Hippocampal formation (tissue), 2 donors: ENCODE measurements at regions not wholly inside any gene's neighbourhood (a gene's known extent, or its start where the extent isn't known, plus 50 kb on each side); places are given as distances from the start of the nearest gene placed in this dataset.
"Not testable (repeated sequence)": the region's sequence is repeated elsewhere in the genome, so short reads cannot be mapped to it uniquely, and the experiment has no call there.

ENCODE experiments used
- DNase-seq, 2 donors: peaks; one replicate each; lab custom pipeline; 2025; lab: John Stamatoyannopoulos, UW

DNA sequence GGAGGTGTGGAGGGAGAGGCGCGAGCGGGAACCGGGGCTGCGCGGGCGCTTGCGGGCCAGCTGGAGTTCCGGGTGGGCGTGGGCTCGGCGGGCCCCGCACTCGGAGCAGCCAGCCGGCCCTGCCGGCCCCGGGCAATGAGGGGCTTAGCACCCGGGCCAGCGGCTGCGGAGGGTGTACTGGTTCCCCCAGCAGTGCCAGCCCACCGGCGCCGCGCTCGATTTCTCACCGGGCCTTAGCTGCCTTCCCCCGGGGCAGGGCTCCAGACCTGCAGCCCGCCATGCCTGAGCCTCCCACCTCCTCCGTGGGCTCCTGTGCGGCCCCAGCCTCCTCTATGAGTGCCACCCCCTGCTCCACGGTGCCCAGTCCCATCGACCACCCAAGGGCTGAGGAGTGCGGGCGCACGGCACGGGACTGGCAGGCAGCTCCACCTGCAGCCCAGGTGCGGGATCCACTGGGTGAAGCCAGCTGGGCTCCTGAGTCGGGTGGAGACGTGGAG, 141.4 kb downstream of the SPRY1 start:
- not testable (repeated sequence) for DNase-seq

DNA sequence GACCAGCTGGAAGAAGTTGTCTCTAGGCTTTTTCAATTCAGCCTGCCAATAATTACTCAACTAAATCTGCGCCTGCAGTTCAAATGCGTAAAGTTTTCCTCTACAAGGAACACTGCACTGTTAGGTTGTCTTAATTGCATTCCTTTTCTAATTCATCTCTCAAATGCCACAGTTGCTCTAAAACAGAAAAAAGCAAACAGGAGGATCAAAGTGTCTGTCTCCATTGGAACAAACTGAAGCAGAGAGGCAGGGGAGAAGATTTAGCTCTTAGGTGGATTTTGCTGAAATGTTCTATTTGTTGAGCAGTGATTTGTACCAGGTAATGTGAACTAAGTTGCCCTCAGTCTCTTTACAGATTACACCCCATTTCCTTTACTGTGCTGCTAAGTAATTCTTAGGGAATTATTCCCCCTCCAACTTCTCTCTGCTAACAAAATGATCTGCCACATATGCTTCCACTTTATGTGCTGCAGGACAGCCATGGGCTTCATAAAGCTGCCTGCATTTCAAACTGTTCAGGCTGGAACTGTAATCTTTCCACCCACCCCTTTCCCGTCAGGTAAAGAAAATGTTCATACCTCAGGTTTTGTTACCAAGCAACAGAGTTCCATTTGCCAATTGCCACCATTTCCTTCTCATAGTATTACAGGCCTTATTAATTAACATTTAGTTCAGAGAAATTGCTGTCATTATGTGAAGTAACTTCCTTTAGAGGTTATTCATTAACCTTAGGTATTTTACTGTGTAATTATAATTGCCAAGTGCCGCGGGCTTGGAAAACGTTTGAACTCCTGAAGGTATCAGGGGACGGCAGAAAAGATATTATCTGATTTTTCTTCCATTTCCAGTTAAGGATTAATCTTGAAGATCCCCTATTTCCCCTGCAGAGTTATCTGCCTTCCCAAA, 149.3 kb downstream of the SPRY1 start:
- no peak for DNase-seq

DNA sequence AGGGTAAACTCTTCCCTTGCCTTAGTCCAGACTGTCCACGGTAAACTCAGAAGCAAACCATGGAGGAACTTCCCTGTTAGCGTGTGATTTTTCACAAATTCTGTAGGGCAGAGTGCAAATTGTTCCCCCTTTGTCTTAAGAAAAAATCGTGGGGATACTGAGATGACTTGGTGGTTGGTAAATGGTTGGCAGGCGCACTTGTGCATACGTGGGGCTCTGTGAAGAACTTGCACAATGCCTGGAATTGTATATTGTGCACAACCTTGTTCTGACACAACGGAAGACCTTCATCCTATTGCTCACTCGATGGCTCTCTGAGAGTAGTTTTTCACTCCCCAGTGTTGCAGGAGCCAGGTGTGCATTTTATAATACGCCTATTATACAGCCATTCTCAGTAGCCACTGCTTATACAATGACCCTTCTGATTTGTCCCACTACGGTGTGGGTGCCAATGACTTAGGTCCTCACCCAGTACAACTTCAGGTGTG, 150.0 kb downstream of the SPRY1 start:
- DNase-seq: no peak

DNA sequence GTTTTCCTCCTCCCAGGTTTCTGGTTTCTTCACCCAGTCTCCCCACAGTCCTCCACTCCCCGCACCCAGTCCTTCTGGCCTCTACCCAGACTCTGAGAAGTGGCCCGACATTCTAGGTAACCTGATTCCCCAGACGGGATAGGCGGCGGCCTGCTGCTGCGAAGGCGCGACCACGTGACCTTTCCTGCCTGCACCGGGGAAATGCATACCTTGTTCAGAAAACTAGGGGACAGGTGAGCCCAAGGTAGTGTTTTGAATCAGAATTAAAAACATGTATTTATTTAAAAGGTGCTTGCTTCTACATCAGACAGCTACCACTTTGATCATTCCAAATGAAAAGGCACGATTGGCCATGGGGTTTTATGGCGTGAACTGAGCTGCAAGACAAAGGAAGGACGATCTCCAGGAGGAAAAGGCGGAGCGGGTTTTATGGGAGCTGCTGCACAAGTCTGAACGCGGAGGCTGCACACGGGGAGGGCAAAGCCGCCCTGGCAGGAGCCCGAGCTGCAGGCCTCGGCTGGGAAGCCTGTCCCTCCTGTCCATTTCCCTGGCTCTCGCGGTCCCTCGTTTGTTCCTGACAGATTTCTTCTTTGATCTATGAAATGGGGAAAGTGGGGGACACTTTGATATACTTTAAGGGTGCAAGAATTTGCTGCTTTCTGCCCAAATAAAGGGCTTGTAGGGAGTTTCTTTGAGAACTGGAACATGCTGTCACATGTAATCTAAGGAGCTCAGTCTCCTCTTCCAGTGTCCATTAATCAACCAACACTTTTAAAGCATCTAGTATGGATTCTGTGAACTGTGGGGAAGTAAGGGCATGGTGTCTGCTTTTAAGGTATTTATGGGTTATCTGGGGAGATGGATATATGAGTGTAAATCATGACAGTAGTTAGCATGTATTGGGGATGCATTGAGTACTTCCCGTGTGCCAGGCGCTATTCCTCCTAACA, 150.9 kb downstream of the SPRY1 start:
- DNase-seq: no peak

DNA sequence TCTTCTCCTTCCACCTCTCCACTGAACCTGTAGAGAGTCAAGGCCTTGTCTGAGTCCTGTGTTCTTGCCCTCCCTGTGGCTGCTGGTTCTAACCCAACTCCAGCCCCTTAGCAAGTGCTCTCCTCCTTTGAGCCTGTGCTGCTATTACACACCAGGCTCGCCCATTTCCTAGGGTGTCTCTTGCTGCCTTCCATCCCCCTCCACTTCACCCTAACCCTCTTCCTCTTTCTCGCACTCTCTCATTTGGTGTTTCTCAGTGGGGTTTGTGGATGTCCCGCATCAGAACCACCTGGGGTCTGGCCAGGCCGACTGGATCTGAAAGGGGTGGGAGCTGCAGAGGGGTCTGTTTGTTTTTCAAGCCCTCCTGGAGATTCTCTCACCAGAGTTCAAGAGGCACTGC, 156.7 kb downstream of the SPRY1 start:
- DNase-seq: no peak

DNA sequence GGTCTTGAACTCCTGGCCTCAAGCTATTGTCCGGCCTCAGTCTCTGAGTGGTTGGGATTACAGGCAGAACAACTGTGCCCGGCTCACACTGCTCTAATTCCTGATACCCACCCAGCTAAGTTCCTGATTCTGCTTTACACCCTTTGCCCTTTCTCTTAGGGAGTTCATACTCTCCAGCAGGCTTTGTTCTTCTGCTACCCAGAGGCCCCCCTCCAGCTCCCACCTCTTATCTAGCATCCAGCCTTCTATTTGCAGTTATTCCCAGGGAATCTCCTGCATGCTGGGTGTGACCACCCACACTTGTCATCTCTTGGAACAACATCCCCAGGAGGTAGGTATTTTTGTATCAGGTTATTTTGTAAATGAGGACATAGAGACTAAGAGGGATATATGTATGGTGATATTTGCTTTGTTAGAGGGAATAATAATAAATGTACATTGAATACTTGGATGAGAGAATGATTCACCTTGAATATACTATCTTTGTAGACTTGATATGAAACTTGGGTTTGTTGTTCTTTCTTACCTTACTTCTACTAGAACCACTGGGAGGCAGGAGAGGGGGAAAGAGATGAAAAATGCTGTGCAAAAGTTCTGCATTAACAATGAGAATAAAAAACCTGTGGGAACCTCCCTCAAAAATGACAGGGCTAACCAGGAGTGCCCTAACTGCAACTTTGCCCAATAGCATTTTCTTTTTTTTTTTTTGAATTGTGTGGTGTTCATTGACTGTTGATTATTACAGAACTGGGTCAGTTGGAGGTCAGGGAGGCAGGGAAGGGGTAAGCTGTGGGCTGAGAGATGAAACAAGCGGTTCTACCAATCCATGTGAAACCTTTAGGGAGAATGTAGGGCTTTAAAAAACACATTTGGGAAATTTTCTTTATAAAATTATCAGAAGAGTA, 157.4 kb downstream of the SPRY1 start:
- no peak for DNase-seq

DNA sequence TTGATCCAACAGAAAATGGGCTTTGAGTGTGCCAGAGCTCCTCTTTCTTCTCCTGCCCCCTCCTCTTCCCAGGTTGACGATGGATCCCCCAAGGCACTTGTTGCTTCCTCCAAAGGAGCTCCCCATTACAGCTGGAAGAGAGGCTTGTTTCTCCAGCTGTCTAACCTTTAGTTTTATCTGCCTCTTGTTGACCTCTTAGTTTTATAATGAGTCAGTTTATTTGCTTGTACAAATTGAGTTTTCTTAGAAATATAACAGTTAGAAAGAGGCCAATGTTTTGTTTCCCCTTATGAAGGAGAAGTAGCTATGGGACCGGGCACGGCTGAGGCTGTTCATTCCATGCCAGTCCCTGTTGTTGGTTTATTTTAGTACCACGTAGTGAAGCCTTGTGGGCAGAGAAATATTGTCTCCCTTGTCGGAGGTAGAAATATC, 158.2 kb downstream of the SPRY1 start:
- DNase-seq: peak in 1 of 2 donors; percentile 56

DNA sequence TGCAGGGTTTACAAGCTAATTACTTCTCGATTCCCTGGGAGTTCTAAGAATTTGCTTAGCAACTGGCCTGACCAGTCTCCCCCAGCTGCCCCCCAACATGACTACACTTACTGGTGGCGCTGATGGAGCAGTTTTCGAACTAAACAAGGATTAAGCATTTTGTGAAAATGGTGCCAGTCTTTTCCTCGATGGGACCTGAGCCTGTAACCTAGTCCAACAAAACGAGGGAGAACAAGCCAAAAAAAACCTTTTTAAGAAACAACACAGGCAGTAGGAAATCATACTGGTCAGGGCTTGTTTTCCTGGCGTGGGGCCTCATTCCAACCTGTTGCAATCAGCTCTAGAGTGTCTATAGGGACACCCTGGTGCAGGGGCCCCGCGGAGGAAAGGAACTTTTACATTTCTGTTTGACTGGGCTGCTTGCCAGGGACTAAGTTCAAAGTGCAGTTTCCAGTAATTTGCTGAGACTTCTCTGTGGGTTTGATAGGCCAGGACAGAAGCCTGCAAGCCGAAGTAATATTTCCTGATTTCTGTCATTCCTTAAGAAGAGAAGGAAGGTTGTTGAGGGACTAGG, 158.7 kb downstream of the SPRY1 start:
- DNase-seq: peak; percentile 41 to 56

DNA sequence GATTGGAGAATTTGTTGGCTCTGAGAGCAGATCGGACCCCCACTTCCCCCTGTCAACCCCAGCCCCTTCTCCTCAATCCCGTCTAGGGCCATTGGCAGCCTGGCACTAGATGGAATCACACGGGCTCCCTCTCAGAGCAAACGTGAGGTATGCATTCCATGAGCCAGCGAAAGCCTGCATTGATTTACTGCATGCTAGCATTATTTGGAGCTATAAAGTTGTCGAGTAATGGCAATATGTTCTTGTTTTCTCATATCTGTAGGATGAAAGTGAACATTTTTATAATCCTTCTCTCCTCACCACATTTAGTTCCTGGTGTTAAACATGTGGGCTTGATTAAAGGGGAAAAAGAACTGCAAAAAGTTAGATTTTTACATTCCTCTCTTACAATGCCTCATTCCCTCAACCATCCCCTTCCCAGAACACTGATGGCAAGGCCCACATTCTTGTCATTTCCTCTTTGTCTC, 159.2 kb downstream of the SPRY1 start:
- DNase-seq: no peak

DNA sequence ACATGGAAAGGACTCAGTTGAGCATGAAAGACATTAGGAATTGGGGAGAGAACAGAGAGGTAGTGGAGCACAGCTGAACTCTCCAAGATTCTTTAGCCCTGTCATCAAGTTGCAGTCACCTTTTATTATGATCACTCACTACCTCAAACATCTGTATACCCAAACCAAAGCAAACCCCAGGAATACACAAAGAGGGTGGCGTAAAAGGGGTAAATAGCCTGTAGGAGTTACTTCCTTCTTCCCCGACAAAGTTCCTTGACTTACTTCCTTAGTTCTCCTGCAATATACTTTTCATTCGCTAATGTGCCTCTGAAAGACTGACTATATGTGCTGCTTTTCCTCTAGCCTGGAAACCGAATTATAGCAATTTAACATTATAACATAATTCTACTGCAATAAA, 159.9 kb downstream of the SPRY1 start:
- no peak for DNase-seq

DNA sequence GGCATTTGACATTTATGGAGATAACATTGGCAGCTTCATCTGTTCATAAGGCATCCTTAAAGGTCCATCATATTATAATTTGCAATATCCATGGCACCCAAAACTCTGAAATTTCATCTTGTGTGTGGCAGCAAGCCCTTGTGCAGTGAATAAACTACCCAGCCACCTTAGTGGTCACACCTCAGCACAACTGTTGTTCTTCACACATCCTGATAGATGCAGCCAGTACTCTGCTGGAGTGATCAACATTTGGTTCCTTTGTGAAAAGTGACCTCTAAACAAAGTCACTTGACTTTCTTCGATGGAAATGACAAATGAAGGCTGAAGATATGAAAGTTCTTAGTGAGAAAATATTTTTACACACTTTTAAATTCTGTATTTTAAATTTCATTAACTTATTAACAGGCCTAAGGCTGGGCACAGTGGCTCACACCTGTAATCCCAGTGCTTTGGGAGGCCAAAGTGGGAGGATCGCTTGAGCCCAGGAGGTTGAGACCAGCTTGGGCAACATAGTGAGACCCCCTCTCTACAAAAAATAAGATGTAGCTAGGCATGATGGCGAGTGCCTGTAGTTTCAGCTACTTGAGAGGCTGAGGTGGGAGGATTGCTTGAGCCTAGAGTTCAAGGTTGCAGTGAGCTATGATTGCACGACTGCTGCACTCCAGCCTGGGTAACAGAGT, 161.4 kb downstream of the SPRY1 start:
- no peak for DNase-seq

DNA sequence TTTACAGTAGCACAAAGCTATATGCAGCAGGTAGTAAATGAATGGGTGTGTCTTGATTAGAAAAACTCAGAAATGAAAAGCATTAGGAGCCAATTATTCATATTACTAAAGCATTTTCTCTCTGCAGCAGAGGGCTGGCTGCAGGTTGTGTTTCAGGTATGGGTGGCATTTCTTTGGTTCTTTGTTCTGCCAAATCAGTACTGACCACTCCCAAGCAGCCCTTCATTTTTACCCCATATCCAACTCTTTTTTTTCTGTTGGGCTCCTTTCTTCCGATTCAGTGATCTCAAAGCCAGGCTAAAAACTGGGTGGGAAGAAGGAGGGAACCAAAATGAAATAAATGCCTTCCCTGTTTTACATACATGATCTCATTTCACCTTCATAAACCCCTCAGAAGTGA, 162.3 kb downstream of the SPRY1 start:
- DNase-seq: no peak

DNA sequence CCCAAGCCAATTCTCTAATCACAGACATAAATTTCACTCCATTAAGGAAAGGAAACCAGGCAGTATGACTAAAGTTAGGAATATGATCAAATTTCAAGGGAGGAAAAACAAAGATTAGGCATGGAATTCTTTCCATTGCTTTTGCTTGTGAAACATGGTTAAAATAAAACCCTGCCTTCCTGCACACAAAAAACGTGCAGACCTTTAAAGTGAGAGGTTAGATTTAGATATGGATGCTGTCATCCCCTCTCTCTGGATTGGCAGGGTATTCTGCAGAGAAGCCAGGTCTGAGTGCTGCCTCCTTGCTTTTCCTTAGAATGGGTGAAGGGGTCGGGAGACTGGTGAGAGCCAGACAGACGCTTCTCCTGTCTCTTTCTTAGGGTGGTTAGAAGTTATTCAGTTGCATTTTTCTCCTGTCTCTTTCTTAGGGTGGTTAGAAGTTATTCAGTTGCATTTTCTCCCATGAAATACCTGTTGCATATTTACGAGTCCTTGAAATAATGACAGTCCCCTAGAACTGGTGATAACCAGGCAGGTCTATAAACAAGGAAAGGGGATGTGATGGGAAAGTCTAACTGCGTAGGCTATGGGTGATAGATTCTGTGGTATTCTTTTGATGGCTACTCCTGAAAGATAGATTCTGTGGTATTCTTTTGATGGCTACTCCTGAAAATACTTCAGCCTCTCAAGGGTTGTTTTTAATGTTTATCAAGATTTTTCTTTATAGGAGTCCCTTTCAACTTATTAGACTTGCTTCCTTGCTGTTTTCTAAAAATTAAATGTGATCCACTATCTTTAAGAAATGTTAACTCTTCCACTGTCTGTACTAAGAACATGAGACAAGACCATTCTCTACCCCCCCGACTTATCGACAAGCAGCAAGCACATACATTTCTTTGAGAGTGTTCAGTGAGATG, 163.6 kb downstream of the SPRY1 start:
- no peak for DNase-seq

DNA sequence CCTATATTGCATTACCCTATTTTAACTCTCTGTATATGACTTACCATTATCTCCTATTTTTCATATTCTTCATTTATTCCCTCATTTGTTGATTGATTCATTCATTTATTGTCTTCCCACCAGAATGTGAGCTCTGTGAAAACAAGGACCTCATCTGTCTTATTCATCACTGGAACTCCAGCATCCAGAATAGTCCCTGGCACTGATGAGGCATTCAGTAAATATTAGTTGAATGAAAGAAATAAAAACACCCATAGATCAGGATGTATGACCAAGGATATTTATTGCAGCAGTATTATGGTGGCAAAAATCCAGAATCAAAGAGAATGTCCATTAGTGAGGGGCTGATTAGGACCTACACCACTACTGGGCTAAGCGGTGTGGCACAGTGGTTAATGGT, 164.9 kb downstream of the SPRY1 start:
- no peak for DNase-seq

DNA sequence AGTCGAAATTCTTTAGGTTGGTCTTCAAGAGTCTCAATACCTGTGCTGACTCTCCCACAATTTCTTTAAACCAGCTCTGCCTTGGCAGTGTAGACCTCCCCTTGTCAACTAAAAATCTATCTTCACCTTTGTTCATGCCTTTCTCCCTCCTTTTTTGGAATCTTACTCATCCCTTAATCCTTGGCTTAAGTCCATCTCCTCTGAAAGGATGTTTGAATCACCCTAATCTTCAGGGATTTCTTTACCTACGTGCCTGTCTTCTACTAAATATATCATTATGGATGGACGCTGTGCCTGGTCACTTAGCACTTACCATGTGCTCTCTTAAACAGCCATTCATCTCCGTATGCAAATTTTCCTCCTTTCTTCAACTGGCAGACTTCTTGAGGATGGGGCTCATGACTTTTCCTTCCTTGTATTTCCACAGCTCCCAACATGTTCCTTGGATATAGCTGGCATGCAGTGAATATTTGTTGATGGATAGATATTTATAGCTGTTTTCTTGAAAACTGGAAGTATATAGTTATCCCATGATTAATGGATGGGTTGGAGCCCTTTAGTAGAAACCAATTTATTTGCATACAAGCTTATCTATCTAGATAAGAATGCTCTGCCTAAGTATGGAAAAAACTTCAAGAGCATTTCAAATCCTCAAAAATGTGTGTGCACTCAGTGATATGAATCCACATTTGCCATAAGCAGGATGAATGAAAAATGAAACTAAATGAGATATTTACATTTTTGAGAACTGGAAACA, 166.6 kb downstream of the SPRY1 start:
- no peak for DNase-seq

DNA sequence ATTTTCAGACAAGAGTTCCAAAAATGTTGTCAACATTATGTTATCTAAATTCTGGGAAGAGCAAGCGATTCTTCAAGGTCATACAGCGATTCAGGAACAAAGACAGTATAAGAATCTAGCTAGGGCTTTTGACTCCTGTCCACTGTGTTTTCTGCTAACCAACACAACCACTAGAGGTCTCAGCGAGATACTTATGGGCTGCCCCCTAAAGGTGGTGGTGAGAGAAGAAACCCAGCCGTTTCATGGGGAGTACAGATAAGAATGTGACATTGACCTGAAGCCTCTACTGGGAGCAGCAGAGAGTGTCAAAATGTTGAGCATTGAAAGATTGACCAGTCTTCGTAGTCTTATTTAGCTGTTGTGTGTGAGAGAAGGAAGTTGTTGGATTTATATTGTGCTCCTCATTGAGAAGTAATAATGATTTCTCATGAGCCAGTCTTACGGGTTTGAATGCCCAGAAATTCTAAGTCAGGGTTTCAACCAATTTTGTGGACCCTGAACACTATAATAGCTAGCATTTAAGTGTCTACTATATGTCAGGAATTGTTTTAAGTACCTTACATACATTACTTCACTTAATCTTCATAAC, 168.3 kb downstream of the SPRY1 start:
- DNase-seq: peak; percentile 24 to 33

DNA sequence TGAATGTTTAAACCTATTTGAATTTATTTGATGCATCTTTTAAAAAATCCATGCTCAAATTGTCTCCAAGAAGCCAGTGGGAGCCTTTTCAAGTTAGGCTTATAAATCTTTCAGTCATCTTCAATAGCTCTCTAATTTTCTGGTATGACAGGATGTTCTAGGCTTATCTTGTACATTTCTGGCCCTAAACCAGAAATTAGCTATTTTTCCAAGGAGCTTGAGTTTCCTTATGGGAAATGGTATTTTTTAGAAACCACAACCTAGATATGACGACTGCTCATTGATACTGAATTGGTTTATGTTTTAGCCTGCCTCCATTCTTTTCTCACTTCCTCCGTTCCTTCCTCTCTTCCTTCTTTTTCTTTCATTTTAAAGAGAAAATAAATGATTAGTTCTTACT, 172.3 kb downstream of the SPRY1 start:
- no peak for DNase-seq

DNA sequence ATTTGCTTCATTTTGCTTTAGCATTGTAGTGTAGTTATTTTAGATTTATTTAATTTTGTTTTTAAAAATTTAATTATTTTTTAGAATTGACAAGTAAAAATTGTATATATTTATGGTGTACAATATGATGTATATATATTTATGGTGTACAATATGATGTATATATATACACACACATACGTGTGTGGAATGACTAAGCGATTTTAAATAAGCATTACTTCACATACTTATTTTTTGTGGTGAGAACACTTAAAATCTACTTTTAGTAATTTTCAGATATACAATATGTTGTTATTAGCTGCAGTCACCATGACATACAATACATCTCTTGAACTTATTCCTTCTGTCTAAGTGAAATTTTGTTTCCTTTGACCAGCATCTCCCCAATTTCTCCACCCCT, 172.9 kb downstream of the SPRY1 start:
- no peak for DNase-seq
